GM21423 (cell line): ENCODE measurements at regions not wholly inside any gene's neighbourhood (a gene's known extent, or its start where the extent isn't known, plus 50 kb on each side); places are given as distances from the start of the nearest gene placed in this dataset.

Experiments used
- ATAC-seq: cut with Tn5 transposase; IDR thresholded peaks from one replicate; pipeline ENCODE4 v1.9.1; 2021; ENCODE audit warnings: mild to moderate bottlenecking, moderate library complexity; ENCODE audit not compliant: unreplicated experiment

DNA sequence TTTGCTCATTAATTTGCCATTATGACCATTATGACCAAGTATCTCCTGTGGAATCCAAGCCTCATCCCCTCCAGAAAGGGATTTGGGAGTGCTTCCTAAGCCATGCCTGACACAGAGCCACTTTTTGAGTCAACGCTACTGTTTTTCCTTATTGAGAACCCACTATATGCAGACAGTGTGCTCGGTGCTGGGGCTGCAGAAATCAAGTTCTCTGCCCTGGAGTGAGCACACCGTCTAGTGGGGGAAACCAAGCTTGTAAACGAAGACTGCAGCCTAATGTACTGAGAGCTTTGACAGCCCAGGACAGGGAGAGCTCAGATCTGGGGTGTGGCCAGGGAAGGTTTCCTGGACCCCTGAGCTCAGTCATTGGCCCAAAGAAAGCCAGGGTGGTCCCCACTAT, 111.0 kb downstream of the ENGASE start:
- ATAC-seq, result no peak

DNA sequence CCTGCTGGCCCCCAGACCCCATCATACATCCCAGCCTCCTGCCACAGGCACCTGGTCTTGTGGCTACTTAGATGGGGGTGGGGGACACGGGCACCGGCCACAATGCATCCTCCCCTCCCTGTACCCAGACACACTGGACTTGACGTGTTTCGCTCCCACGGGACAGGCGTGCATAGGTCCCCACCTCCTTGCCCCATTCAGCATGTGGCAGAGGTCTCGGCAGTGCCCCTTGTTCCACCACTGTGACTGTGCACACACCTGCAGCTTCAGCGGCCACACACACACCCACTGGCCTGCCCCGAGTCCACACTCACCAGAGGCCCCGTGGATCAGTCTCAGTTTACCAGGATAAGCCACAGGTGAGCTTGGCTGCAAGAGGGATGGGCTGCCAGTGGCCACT, 109.6 kb downstream of the ENGASE start:
- no peak for ATAC-seq

DNA sequence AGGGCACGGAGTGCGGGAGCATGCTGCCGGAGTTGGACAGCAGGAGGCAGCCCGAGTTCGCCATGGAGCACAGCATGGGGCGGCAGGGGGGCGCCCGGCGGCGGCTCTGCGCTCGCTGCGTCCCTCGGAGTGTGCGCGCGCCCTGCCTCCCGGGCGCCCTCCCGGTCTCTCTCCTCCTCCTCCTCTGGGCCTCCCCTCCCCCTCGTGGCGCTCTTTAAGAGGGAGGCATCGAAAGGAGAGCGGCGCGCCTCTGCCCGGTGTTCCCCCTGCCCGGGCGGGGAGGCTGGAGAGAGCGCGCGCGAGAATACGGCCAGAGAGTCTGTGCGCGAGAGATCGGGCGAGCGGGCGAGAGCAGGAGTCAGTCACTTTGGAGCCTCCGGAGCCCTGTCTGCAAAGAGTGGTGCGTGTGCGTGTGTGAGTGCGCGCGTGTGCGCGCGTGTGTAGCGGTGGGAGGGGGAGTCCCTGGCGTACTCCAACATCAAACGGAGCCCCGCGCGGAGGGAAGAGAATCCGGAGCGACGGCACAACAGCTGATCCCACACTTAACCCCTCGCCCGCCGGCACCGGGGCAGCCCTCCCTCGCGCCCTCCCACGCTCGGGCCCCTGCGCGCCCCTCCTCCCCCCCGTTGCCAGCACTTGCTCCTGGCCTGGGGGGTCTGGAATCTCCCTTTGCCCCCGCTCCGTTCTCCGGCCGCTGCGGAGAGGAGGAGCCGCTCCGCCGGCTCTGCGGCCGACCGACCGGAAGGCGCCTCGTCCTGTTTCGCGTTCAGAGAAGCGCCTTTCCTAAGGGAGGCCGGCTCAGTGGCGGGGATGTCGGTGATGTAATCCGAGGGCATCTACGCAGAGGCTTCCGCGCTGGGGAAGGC, 108.9 kb downstream of the ENGASE start:
- ATAC-seq, result no peak

DNA sequence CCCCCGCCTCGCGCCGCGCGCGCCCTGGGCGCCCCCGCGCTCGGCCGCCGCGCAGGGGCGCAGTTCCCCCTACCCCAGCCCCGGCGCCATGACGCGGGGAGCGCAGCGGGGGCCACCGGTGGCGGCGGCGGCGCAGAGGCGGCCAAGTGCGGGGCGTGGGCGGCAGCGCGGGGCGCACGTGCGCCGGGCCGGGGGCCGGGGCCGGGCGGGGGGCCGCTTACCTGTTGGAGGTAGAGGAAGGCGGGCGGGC, 108.3 kb downstream of the ENGASE start:
- ATAC-seq, result no peak

DNA sequence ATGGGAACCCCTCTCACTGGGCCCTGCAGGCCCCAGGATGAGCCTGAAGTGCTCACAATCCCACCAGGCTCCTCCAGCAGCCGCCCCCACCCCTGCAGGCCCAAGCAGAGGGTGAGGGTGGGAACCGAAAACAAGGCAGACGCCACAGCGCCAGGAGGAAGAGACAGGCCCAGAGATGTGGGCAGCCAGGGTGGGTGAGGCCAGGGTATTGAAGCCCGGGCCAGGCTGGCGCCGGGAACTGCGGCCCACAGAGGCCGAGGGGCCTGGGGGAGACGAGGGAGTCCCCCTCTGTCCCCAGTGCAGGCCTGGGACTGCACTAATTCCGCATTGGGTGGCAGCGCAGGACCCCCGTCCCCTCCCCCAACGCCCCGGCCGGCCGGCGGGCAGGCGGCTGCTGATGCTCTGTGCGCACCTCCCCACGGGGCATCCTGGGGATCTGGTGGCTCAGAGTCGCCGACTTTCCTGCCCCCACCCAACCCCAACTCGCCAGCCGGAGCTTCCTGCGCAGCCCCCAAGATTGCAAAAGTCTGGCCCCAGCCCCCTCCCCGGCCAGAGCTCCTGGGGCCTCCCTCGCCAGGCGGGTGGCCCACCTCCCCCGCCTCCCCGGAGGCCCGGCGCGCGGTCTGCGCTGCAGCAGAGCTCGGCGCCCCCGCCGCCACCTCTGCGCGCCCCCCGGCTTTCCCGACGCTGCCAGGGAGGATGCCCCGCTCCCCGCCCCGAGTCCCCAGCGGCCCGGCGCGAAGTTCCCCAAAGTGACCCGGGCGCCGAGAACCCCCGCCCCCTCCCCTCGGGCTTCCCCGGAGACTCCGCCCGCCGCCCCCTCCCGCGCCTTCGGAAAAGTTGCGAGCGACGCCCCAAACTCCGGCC, 107.8 kb downstream of the ENGASE start:
- no peak for ATAC-seq

DNA sequence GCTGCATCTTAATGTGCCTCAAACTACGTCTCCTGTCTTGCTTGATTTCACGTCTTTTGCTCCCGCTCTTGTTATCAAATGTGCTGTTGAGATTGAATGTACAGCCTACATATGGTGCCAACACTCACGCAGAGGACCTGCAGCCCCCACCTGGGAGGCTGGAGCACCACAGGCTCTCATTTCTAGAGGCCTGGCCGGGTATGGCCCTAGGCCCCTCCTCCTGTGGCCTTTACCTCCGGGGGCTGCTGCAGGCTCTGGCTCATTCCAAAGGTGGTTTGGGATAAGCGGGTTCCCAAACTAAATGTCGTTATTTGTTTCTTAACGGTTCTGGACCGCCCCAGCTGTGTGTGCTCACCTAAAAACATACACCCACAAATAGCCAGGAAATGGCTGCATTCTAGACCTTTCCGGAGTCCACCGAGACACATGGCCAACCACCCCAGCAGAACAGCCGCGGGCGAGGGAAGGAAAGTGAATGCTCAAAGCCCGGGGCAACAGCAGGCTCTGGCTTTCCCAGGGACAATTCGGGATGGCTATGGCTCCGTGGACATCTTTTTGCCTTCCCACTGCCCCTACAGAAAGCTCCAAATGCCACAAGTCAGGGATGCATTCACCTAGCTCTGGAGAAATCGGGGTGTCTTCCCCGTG, 105.9 kb downstream of the ENGASE start:
- no peak for ATAC-seq

DNA sequence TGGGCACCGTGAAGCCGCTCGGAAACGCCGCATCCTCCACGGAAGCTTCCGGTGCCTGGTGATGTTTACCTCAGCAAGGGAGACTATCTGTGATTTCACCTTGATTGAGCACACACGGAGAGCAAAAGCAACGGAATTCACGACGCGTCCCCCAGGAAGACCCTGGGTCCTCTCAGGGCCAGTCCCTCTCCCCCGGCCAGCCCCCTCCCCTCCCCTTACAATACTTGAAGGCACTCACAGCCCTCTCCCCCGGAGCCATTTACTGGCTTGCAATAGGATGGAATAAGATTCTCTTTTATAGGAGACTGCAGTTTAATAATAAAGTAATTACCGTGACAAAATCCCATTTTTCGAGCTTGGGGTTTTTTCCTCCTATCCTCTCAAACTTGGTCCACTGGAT, 104.7 kb downstream of the ENGASE start:
- no peak for ATAC-seq

DNA sequence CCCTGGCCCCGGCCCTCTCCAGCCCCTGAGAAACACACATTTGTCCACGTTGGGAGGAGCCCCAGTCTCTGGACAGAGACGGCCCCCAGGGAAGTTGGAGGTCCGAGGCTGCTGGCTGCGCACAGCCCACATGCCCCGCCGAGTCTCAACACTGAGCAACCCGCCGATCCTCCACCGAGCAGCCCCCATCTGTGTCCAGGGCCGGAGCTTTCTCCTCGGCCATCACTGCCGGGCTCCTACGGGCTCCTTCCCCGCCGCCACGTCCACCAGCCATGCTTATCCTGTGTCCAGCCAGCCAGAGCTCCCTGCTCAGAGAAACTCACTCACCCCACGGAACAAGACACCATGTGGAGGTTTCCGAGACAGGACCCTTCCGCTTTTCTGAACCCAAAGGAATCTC, 103.3 kb downstream of the ENGASE start:
- ATAC-seq, result no peak

DNA sequence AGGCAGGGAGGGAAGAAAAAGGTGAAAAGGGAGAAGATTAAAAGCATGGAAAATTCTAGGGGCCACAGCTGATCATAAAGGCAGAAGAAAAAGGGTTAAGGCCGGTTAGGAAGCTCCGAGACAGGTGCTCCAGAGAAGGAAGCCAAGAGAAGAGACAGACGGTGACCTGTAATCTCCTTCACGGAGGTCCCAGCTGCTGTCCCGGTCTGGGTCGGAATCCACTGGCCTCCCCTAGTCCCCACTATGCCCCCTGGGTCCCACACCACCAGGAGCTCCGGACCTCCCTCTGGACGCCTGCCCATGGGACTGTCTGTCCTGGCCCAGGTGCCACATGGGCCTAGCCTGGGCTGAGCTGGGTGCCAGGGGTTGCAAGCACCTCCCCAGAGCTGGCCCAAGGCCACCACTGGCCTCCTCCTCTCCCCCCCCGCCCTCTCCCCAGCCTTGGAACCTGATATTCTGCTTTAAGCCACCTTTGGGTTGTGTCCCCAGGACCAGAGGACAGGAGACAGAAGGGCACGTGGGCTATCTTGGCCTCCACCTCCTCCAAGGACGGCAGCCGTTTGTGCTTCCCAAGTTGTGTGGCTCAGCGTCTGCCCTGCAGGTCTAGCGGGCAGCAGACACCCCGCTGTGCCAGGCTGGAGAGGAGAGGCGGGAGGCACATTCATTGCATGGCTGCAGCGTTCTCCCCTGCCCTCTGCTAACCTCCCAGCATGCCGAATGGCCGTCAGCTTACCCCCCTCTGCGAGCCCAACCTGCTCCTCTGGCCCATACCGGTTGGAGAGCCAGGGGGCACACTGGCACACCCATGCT, 102.4 kb downstream of the ENGASE start:
- no peak for ATAC-seq

DNA sequence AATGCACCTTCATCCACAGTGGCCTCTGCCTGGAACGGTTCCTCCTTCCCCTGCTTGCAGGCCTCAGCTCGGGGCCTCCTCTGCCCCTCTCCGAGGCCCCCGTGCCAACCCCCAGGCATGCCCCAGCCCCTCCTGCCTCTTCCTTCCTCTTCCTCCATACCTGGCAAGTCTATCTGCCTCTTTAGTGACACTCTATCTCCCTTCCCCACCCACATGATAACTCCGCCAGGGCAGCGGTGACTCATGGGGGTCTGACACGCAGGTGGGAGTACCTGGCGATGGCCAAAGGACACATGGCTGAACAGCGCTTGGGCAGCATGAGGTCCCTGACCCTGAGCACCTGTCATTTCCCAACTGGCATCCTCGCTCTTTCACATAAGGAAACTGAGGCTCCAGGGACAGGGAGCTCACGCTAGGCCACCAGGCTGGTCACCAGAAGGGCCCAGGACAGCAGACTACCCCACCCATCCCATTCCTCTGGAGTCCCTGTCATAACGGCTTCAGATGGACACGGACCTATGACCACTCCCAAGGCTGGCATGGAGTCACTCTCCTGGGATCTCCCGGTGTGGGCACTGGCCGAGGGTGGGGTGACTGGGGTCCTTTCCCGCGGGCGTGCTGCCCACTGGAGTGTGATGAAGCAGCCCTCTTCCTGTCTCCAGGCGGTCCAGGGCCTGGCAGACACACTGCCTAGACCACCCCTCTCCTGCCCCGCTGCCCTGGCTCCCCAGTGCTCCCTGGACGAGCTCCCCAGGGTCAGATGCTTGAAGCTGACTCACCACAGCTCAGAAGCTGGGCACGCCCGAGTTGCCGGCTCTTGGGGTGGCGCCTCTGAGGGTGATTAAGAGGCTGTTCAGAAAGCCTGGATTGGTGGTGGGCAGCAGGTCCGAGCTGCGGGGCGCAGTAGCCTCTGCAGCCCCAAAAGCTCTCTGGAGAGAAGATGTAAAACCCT, 100.6 kb downstream of the ENGASE start:
- ATAC-seq, result no peak

DNA sequence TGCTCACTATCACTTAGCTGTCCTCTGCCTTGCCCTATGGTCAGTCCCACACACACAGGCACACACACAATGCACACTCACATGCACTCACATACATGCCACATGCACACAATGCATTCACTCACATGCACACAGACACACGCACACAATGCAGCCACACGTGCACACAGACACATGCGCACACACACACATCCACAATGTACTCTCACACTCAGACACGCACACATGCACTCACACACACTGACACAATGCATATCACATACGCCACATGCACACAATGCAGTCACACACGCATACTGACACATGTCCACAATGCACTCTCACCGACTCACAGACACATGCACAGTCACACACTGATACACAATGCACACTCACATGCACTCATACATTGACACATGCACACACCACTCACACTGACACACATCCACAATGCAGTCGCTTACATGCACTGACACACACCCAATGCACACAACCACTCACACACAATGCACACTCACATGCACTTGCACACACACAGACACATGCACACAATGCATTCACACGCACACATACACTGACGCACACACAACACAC, 99.7 kb downstream of the ENGASE start:
- no peak for ATAC-seq

DNA sequence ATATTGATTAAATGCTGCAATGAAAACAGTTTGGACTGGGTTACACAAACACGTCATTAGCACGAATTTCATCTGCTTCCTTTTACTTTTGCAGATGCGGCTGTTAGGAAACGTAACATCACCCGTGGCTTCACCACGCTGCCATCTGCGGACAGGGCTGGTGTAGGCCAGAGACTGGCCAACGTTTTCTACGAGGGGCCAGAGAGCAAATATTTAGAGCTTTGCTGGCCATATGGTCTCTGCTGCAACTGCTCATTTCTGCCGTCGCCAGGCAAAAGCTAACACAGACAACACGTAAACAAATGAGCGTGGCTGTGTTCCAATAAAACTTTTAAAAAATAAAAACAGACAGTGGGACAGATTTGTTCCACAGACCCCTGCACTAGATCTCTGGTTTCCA, 96.6 kb downstream of the ENGASE start:
- ATAC-seq, result no peak

DNA sequence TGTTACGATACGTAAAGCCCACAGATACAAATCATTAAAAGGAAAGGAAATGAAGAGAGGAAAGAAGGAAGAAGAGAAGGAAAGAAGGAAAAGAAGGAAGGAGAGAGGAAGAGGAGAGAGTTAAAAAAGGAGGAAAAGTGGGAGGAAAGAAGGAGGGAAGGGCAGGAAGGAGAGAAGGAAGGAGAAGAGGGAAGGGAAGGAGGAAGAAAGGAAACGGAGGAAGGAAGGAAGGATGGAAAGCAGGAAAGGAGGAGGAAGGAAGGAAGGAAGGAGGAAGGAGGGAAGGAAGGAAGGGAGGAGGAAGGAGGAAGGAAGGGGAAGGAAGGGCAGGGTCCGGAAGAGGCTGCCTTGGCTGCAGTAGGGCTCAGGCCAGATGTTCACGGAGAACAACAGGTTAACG, 95.2 kb downstream of the ENGASE start:
- ATAC-seq, result no peak

DNA sequence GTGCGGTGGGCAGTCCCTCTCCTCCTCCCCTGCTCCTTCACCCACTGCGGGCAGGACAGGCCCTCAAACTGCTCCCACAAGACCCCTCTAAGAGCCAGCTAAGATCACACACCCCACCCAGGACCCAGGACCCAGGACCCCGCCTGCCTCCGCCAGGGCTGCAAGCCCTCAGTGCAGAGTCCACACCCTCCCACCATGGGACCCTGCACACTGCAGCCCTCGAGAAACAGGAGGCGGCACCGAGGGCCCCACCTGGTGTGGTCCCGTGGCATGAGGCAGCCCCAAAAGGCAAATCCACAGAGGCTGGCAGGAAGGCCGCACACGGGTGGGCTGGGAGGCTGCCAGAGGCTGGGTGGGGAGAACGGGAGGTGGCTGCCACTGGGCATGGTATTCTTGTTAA, 94.7 kb downstream of the ENGASE start:
- no peak for ATAC-seq

DNA sequence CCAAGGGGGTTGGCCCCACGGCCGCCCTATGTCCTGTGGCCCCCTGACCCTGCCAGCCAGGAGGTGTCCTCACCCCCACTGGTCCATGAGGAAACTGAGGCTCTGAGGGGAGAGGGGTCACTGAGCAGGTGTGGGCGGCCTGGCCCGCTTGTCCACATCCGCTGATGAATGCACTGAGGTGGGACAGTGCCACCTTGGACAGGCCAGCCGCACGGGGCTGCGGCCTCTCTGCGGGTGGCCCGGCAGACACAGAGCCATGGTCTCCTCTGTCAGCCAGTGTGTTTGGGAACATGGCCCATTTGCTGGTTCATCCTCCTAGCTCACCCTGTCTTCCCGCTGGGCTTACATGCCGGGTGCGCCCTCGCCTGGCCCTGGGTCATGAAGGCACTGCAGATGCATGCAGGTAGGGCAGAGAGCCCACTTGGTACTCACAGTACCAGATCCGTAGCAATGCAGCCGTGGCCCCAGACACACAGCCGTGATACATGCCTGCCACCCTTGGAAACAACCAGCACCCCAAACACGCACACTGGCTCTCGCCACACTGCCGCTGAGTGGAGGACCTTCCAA, 93.9 kb downstream of the ENGASE start:
- ATAC-seq, result no peak

DNA sequence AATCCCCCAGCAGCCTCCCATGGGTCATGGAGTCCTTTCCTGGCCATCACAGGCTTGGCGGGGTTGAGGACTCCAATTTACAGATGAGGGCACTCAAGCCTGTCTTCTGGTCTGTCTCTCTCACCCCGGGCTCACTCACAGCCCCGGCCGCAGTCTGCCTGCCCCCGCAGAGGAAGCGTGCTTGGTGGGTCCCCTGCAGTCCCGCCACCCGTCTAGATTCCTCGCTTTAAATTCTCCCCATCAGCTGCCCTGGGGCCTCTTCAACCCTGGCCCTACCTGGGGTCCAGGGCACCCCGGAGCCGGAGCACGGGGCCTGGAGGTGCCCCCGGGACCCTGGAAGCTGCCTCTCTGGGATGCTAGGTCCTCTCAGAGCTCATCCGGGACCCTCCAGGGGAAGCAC, 92.9 kb downstream of the ENGASE start:
- ATAC-seq, result no peak

DNA sequence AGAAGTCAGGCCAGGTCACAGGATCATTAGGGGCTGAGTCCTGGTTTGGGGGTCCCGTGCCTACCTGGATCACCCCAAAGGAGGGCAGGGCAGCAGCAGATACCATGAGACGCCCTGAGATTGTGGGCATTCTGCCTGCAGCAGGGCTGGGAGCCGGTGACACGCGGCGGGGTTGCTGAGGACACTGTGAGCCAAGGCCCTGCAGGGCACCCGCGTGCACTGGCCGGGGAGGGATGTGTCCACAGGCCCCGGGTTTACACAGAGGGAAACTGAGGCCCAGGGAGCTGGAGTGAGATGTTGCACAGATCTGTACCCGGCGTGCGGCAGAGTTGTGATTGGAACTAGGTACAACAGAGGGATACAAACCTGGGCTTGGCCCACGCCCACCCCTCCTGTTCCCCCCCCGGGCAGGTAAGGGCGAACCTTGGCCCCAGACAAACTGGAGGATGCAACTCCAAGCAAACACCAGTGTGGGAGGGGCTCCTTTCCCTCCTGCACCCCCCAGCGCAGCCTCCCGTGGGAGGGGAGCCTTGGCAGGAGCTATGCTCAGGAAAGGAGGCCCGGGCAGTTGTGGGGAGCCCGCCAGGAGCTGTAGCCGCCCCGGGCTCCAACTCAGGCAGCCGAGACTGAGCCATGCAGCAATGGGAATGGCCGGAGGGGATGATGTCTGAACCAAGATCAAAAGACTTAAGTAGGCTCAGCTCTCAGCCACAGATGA, 91.3 kb downstream of the ENGASE start:
- ATAC-seq, result no peak

DNA sequence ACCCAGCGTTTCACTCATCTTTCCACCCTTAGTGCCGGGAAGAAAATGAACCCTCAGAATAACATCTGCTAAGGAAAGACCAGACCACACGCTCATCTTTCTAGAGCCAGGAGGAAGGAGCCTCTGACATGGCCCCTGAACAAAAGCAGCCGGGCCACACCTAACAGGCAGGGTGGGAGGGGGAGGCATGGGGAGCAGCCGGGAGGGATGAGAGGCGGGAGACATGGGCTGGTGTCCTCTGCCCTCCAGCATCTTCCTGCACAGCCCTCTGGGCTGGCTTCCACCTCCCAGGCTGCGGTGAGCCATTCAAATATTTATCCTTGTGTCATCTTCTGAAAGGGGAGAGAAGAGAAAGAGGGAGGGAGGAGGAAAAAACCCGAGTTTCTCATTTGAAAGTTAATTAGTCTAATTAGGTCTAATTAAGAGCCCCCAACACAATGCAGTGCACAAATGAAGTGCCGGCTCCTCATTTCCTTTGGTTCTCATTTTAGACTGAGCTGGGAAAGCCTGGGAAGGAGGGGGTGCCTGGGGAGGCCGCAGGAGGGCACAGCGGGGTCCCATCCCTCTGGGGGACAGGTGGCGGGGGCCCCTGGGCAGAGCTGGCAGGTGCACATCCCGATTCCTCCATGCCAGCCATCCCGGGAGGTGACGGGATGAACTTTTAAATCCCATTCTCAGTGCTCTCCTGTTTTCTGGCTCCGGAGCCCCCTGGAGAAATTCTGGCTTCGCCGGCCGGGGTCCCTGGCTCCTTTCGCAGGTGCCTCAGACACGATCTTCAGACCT, 90.5 kb downstream of the ENGASE start:
- no peak for ATAC-seq
